ENCODE measurements at regions not wholly inside any gene's neighbourhood (a gene's known extent, or its start where the extent isn't known, plus 50 kb on each side); places are given as distances from the start of the nearest gene placed in this dataset.

- BruUV-seq (replicated peaks) = no TSS peak
Measured at GRCh38 chr1:90357995-90358394, 359.1 kb downstream of the BARHL2 start.

More at GRCh38 chr1:90357995-90358394, 359.1 kb downstream of the BARHL2 start:
- POLR2A ChIA-PET = no interaction called here
- no peaks in the 10 kb centered on the region for H3K36me3 ChIP-seq (ENCODE audit: control insufficient read depth in 1 of 2, insufficient read depth in 2 of 2, low read length in 2 of 2)
- H3K79me2 ChIP-seq (ENCODE audit: insufficient read depth, low read length) = no peaks in the 10 kb centered on the region
- H4K20me1 ChIP-seq (ENCODE audit: insufficient read depth) = no peaks in the 10 kb centered on the region
- no peak overlapping the region for H3K27ac ChIP-seq (ENCODE audit: low read depth, low read length)
- no peak overlapping the region for H3K4me2 ChIP-seq (ENCODE audit: low read length)
- intact Hi-C loops (cut with micrococcal nuclease) = no loop called here
- no peak for DNase-seq (ENCODE audit: low read depth, low spot score)
- no peak overlapping the region for H3K9ac ChIP-seq (ENCODE audit: low read length)
- peaks cover 30% of the 10 kb centered on the region; the same call in 1 of the 2 replicates for H3K27me3 ChIP-seq (ENCODE audit: insufficient read depth, low read length)
- H3K4me3 ChIP-seq (replicated peaks in 1 of 2; ENCODE audit: low read depth in 1 of 2, low read length in 2 of 2) = no peak overlapping the region
- CTCF ChIA-PET = no interaction called here
- H3K9me2 ChIP-seq (ENCODE audit: insufficient read depth) = no peaks in the 10 kb centered on the region
- RAD21 ChIA-PET (ENCODE audit: low non-redundant PET in 1 of 2, low total read pairs in 2 of 2, uncharacterized antibody in 2 of 2, unreplicated experiment in 2 of 2) = no interaction called here
- no peaks in the 10 kb centered on the region for H3K4me1 ChIP-seq (ENCODE audit: control insufficient read depth in 1 of 2, insufficient read depth in 2 of 2, low read length in 2 of 2)
- TF ChIP-seq CTCF (IDR thresholded peaks at IDR 0.05 in 2 of 3, conservative IDR thresholded peaks at IDR 0.05 in 1 of 3; ENCODE audit: borderline replicate concordance in 1 of 3, insufficient read depth in 1 of 3, low read depth in 2 of 3, low read length in 2 of 3) (no peak), ZNF274 (IDR thresholded peaks at IDR 0.05; ENCODE audit: low read depth, low read length) (no peak), SIN3A (IDR thresholded peaks at IDR 0.05; ENCODE audit: low read depth) (no peak), ZBTB33 (IDR thresholded peaks at IDR 0.05; ENCODE audit: extremely low read depth, insufficient replicate concordance, low read length) (no peak), POLR2AphosphoS5 (IDR thresholded peaks at IDR 0.05; ENCODE audit: low read depth, low read length) (no peak), YY1 (IDR thresholded peaks at IDR 0.05; ENCODE audit: extremely low read depth, insufficient replicate concordance, low read depth, low read length) (no peak), ATF3 (IDR thresholded peaks at IDR 0.05) (no peak), REST (IDR thresholded peaks at IDR 0.05; ENCODE audit: low read depth) (no peak), EZH2phosphoT487 (IDR thresholded peaks at IDR 0.05; ENCODE audit: borderline replicate concordance) (no peak), ZFX (IDR thresholded peaks at IDR 0.05) (no peak), POLR2A (IDR thresholded peaks at IDR 0.05; ENCODE audit: borderline replicate concordance, extremely low read depth, insufficient read depth, insufficient read length) (no peak), ELF1 (IDR thresholded peaks at IDR 0.05; ENCODE audit: borderline replicate concordance, low read depth) (no peak), JUND (IDR thresholded peaks at IDR 0.05) (no peak), CBX3 (IDR thresholded peaks at IDR 0.05; ENCODE audit: low read depth) (no peak)
- no peak overlapping the region for H2AFZ ChIP-seq (ENCODE audit: low read depth, low read length, poor library complexity, severe bottlenecking)
- H3K9me3 ChIP-seq (ENCODE audit: control insufficient read depth in 1 of 2, insufficient read depth in 1 of 2, low read depth in 1 of 2, low read length in 2 of 2) = no peaks in the 10 kb centered on the region
- no peak for ATAC-seq
